ENCODE measurements at regions not wholly inside any gene's neighbourhood (a gene's known extent, or its start where the extent isn't known, plus 50 kb on each side); places are given as distances from the start of the nearest gene placed in this dataset.
A peak's percentile ranks its signal among the peaks of the same experiment; 100 is the strongest.

DNA sequence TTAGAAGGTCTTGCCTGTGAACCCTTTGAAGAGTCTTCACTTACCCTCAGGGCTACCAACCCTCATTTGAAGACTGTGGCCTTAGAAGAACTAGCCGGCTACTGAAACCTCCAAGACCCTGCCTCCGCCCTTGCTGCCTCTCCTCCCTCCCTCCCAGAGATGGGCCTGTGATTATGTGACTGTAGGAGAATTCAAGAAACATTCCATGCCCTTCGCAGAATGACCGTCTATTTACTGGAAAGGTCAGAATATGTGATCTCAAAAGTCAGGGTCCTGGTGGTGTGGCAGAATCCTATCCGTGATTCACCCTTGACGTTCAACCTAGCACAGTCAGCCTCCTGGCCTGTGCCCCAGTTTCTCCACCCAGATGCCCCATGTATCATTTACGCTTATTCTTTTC lies 109.6 kb downstream of the CTNND1 start:
- Histone ChIP-seq H4K20me1 (ENCODE audit: insufficient read depth) (no peaks in the 10 kb centered on the region), H3K4me2 (ENCODE audit: unreplicated experiment) (peak overlapping the region; percentile 7), H3F3A (ENCODE audit: insufficient read depth) (peaks cover 30% of the 10 kb centered on the region; the same call in 1 of the 2 replicates), H3K9me2 (ENCODE audit: insufficient read depth) (no peaks in the 10 kb centered on the region), H2AFZ (peak overlapping the region; percentile 57; the same call in 1 of the 2 replicates), H3K36me3 (ENCODE audit: low read depth) (no peaks in the 10 kb centered on the region), H3K4me3 (no peak overlapping the region), H3K4me1 (ENCODE audit: insufficient read depth) (peaks cover 42% of the 10 kb centered on the region), H3K27ac (peak overlapping the region; percentile 51), H3K27me3 (replicated peaks; ENCODE audit: insufficient read depth) (no peaks in the 10 kb centered on the region), H3K79me2 (ENCODE audit: insufficient read depth) (no peaks in the 10 kb centered on the region), H3K9me3 (ENCODE audit: low read depth) (no peaks in the 10 kb centered on the region), H3K9ac (no peak overlapping the region)
- TF ChIP-seq EZH2 (IDR thresholded peaks at IDR 0.05; ENCODE audit: insufficient read depth, poor library complexity, severe bottlenecking) (no peak), EZH2phosphoT487 (IDR thresholded peaks at IDR 0.05; ENCODE audit: insufficient read depth, low read depth) (no peak)
- DNase-seq, result peak; percentile 41
- in situ Hi-C loops (cut with MboI), result no loop called here
- 49 to 51% methylated on average over 7 of the region's 7 CpGs for WGBS, 2 experiments (ENCODE audit: low coverage in 1 of 2, low lambda C conversion rate in 2 of 2, missing lambda C conversion rate in 2 of 2)

- Histone ChIP-seq H3K9ac (no peak overlapping the region), H3K27me3 (replicated peaks; ENCODE audit: insufficient read depth) (no peaks in the 10 kb centered on the region), H3K4me3 (no peak overlapping the region), H3K36me3 (ENCODE audit: low read depth) (no peaks in the 10 kb centered on the region), H2AFZ (peak overlapping the region; percentile 67), H3K4me1 (ENCODE audit: insufficient read depth) (peaks cover 42% of the 10 kb centered on the region), H3K79me2 (ENCODE audit: insufficient read depth) (no peaks in the 10 kb centered on the region), H3K9me2 (ENCODE audit: insufficient read depth) (no peaks in the 10 kb centered on the region), H4K20me1 (ENCODE audit: insufficient read depth) (no peaks in the 10 kb centered on the region), H3F3A (ENCODE audit: insufficient read depth) (peaks cover 30% of the 10 kb centered on the region; the same call in 1 of the 2 replicates), H3K27ac (peak overlapping the region; percentile 51), H3K9me3 (ENCODE audit: low read depth) (no peaks in the 10 kb centered on the region), H3K4me2 (ENCODE audit: unreplicated experiment) (no peak overlapping the region)
- in situ Hi-C loops (cut with MboI), result no loop called here
- no peak for TF ChIP-seq EZH2phosphoT487 (IDR thresholded peaks at IDR 0.05; ENCODE audit: insufficient read depth, low read depth)
- TF ChIP-seq EZH2 (IDR thresholded peaks at IDR 0.05; ENCODE audit: insufficient read depth, poor library complexity, severe bottlenecking), result no peak
- peak; percentile 78 for DNase-seq
- WGBS, 2 experiments (ENCODE audit: low coverage in 1 of 2, low lambda C conversion rate in 2 of 2, missing lambda C conversion rate in 2 of 2), result 26 to 31% methylated on average over 7 of the region's 7 CpGs
These were observed 111.8 kb downstream of the CTNND1 start for GRCh38 chr11:57873196-57873911.

DNA sequence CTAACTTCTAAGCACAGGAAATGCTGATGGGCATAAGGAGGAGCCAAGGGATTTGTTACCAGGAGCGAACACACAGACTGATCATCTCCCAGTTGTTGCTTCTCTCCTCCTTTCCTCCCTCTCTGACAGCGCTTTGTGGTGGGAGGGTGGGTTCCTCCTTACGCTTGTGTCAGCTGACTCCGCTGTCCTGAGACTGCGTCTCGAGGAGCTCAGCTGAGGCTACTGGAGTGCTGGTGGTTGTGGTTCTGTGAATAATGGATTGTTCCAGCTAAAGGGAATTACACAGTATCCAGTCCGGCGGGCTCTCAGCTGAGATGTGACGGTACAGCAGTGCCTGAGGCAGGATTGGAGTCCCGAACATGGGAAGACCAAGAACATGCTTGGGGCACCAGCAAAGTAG lies 113.4 kb downstream of the CTNND1 start:
- no peak for DNase-seq
- no peak overlapping the region for H3K4me3 ChIP-seq
- H3K9ac ChIP-seq, result no peak overlapping the region
- no peaks in the 10 kb centered on the region for H3K9me3 ChIP-seq (ENCODE audit: low read depth)
- no peaks in the 10 kb centered on the region for H4K20me1 ChIP-seq (ENCODE audit: insufficient read depth)
- H3K4me2 ChIP-seq (ENCODE audit: unreplicated experiment), result no peak overlapping the region
- 0 out of 2 replicates have a peak, but pooled peaks cover 6% of the 10 kb centered on the region for H3K27me3 ChIP-seq (replicated peaks; ENCODE audit: insufficient read depth)
- H3F3A ChIP-seq (ENCODE audit: insufficient read depth), result peaks cover 30% of the 10 kb centered on the region; the same call in 1 of the 2 replicates
- H3K36me3 ChIP-seq (ENCODE audit: low read depth), result no peaks in the 10 kb centered on the region
- TF ChIP-seq EZH2 (IDR thresholded peaks at IDR 0.05; ENCODE audit: insufficient read depth, poor library complexity, severe bottlenecking) (no peak), EZH2phosphoT487 (IDR thresholded peaks at IDR 0.05; ENCODE audit: insufficient read depth, low read depth) (no peak)
- no peak overlapping the region for H2AFZ ChIP-seq
- in situ Hi-C loops (cut with MboI), result no loop called here
- WGBS, 2 experiments (ENCODE audit: low coverage in 1 of 2, low lambda C conversion rate in 2 of 2, missing lambda C conversion rate in 2 of 2), result 79 to 80% methylated on average over 10 of the region's 10 CpGs
- no peaks in the 10 kb centered on the region for H3K79me2 ChIP-seq (ENCODE audit: insufficient read depth)
- H3K4me1 ChIP-seq (ENCODE audit: insufficient read depth), result peaks cover 42% of the 10 kb centered on the region
- no peak overlapping the region for H3K27ac ChIP-seq
- H3K9me2 ChIP-seq (ENCODE audit: insufficient read depth), result no peaks in the 10 kb centered on the region

DNA sequence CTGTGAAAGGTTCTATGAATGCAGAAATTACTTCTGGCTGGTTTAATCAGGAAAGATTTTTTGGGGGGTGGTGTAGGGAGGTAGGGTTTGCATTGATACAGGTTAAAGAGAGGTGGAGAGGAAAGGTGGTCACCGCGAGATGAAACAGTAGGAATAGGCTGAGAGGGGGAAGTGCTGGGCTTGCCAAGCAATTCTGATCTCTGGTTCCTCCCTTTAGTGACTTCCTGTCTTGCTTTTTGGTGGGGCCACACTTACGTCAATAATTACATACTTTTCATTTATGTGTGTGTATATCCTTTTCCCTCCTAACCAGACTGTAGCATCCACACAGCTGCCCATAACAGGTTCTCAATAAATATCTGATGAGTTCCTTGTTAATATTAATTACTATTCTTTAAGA lies 120.0 kb downstream of the CTNND1 start:
- WGBS, 2 experiments (ENCODE audit: low coverage in 1 of 2, low lambda C conversion rate in 2 of 2, missing lambda C conversion rate in 2 of 2), result 60 to 74% methylated on average over 3 of the region's 3 CpGs
- no peak overlapping the region for H3K4me3 ChIP-seq
- no peak overlapping the region for H3K27ac ChIP-seq
- no peaks in the 10 kb centered on the region for H3K79me2 ChIP-seq (ENCODE audit: insufficient read depth)
- no peaks in the 10 kb centered on the region for H3K36me3 ChIP-seq (ENCODE audit: low read depth)
- no peaks in the 10 kb centered on the region for H3K4me1 ChIP-seq (ENCODE audit: insufficient read depth)
- H3K9ac ChIP-seq, result no peak overlapping the region
- no peak overlapping the region for H3K4me2 ChIP-seq (ENCODE audit: unreplicated experiment)
- DNase-seq, result no peak
- no peaks in the 10 kb centered on the region for H3K9me2 ChIP-seq (ENCODE audit: insufficient read depth)
- no peaks in the 10 kb centered on the region for H3K9me3 ChIP-seq (ENCODE audit: low read depth)
- H3K27me3 ChIP-seq (replicated peaks; ENCODE audit: insufficient read depth), result 0 out of 2 replicates have a peak, but pooled peaks cover 6% of the 10 kb centered on the region
- TF ChIP-seq EZH2phosphoT487 (IDR thresholded peaks at IDR 0.05; ENCODE audit: insufficient read depth, low read depth) (no peak), EZH2 (IDR thresholded peaks at IDR 0.05; ENCODE audit: insufficient read depth, poor library complexity, severe bottlenecking) (no peak)
- H3F3A ChIP-seq (ENCODE audit: insufficient read depth), result no peaks in the 10 kb centered on the region
- H4K20me1 ChIP-seq (ENCODE audit: insufficient read depth), result no peaks in the 10 kb centered on the region
- in situ Hi-C loops (cut with MboI), result no loop called here
- no peak overlapping the region for H2AFZ ChIP-seq

Measured in GM23248 (cell line).